ENCODE measurements at regions not wholly inside any gene's neighbourhood (a gene's known extent, or its start where the extent isn't known, plus 50 kb on each side); places are given as distances from the start of the nearest gene placed in this dataset.

DNA sequence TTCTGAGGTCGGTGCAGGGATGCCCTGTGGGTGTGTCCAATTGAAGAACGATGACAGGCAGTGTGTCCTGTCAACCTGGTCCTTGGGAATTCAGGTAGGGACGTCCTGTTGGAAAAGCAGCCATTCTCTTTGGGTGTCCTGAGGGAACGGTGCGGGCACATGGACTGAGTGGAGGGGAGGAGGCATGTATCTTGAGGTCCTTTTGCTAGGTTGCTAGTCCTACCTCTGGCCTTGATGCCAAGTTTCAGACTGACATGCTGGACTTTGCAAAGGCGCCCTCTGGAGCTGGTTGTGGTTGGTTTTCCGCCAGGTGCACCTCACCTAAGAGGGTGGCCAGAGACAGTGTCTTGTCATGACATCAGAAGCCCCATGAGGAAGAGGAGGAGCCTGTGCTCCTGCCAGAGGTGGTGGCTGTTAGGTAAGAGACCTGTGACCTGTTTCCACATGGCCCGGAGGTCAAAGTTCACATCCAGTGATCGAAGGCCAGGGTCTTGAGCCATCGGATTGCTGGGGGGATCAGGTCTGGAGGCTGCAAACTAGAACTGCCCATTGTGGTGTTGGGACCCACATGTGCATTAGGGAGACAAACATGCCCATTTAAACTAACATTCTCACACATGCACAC is 106.3 kb downstream of the SNRPN start:
- no peak for TF ChIP-seq ZFP3 (CRISPR knock-in tag; IDR thresholded peaks at IDR 0.05)
- TF ChIP-seq OSR1 (CRISPR knock-in tag; IDR thresholded peaks at IDR 0.05), result no peak
- TF ChIP-seq, protein P1, sequence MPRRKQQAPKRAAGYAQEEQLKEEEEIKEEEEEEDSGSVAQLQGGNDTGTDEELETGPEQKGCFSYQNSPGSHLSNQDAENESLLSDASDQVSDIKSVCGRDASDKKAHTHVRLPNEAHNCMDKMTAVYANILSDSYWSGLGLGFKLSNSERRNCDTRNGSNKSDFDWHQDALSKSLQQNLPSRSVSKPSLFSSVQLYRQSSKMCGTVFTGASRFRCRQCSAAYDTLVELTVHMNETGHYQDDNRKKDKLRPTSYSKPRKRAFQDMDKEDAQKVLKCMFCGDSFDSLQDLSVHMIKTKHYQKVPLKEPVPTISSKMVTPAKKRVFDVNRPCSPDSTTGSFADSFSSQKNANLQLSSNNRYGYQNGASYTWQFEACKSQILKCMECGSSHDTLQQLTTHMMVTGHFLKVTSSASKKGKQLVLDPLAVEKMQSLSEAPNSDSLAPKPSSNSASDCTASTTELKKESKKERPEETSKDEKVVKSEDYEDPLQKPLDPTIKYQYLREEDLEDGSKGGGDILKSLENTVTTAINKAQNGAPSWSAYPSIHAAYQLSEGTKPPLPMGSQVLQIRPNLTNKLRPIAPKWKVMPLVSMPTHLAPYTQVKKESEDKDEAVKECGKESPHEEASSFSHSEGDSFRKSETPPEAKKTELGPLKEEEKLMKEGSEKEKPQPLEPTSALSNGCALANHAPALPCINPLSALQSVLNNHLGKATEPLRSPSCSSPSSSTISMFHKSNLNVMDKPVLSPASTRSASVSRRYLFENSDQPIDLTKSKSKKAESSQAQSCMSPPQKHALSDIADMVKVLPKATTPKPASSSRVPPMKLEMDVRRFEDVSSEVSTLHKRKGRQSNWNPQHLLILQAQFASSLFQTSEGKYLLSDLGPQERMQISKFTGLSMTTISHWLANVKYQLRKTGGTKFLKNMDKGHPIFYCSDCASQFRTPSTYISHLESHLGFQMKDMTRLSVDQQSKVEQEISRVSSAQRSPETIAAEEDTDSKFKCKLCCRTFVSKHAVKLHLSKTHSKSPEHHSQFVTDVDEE (CRISPR knock-in tag; IDR thresholded peaks at IDR 0.05), result no peak
- no peak for TF ChIP-seq ISL1 (CRISPR knock-in tag; IDR thresholded peaks at IDR 0.05)
- no peak for TF ChIP-seq GLIS3 (CRISPR knock-in tag; IDR thresholded peaks at IDR 0.05)
- no peak for TF ChIP-seq ESRRG (CRISPR knock-in tag; IDR thresholded peaks at IDR 0.05)
- no peak for TF ChIP-seq CREB5 (CRISPR knock-in tag; IDR thresholded peaks at IDR 0.05; ENCODE audit: low read depth)
- TF ChIP-seq ARNTL (CRISPR knock-in tag; IDR thresholded peaks at IDR 0.05; ENCODE audit: borderline replicate concordance, low read depth), result no peak
- no peak for TF ChIP-seq SNAI2 (CRISPR knock-in tag; IDR thresholded peaks at IDR 0.05)
- no peak for ATAC-seq

GRCh38 chr15:25061808-25062550 is 107.2 kb downstream of the SNRPN start:
- ATAC-seq, result no peak
- TF ChIP-seq ZC3H10 (CRISPR knock-in tag; IDR thresholded peaks at IDR 0.05), result no peak
- no peak for TF ChIP-seq ZFP3 (CRISPR knock-in tag; IDR thresholded peaks at IDR 0.05)
- TF ChIP-seq SNAI2 (CRISPR knock-in tag; IDR thresholded peaks at IDR 0.05), result no peak
- TF ChIP-seq, protein P1 (CRISPR knock-in tag; IDR thresholded peaks at IDR 0.05), result no peak
- TF ChIP-seq, protein P2, sequence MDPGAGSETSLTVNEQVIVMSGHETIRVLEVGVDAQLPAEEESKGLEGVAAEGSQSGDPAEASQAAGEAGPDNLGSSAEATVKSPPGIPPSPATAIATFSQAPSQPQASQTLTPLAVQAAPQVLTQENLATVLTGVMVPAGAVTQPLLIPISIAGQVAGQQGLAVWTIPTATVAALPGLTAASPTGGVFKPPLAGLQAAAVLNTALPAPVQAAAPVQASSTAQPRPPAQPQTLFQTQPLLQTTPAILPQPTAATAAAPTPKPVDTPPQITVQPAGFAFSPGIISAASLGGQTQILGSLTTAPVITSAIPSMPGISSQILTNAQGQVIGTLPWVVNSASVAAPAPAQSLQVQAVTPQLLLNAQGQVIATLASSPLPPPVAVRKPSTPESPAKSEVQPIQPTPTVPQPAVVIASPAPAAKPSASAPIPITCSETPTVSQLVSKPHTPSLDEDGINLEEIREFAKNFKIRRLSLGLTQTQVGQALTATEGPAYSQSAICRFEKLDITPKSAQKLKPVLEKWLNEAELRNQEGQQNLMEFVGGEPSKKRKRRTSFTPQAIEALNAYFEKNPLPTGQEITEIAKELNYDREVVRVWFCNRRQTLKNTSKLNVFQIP (CRISPR knock-in tag; IDR thresholded peaks at IDR 0.05; ENCODE audit: borderline replicate concordance, low read depth), result no peak
- no peak for TF ChIP-seq ISL1 (CRISPR knock-in tag; IDR thresholded peaks at IDR 0.05)
- TF ChIP-seq RARB (CRISPR knock-in tag; IDR thresholded peaks at IDR 0.05), result no peak
- no peak for TF ChIP-seq ESRRG (CRISPR knock-in tag; IDR thresholded peaks at IDR 0.05)
- no peak for TF ChIP-seq ZNF70 (CRISPR knock-in tag; IDR thresholded peaks at IDR 0.05)
- no peak for TF ChIP-seq OSR1 (CRISPR knock-in tag; IDR thresholded peaks at IDR 0.05)
- TF ChIP-seq ARNTL (CRISPR knock-in tag; IDR thresholded peaks at IDR 0.05; ENCODE audit: borderline replicate concordance, low read depth), result no peak
- no peak for TF ChIP-seq CSRNP3 (CRISPR knock-in tag; IDR thresholded peaks at IDR 0.05)
- TF ChIP-seq GLIS3 (CRISPR knock-in tag; IDR thresholded peaks at IDR 0.05), result no peak
- no peak for TF ChIP-seq ZNF8 (CRISPR knock-in tag; IDR thresholded peaks at IDR 0.05)
- TF ChIP-seq BACH2 (CRISPR knock-in tag; IDR thresholded peaks at IDR 0.05; ENCODE audit: borderline replicate concordance), result no peak
- TF ChIP-seq TOX (CRISPR knock-in tag; IDR thresholded peaks at IDR 0.05; ENCODE audit: borderline replicate concordance), result no peak
- TF ChIP-seq PPARA (CRISPR knock-in tag; IDR thresholded peaks at IDR 0.05; ENCODE audit: borderline replicate concordance), result no peak
- TF ChIP-seq PATZ1 (CRISPR knock-in tag; IDR thresholded peaks at IDR 0.05; ENCODE audit: borderline replicate concordance), result no peak
- no peak for TF ChIP-seq CREB5 (CRISPR knock-in tag; IDR thresholded peaks at IDR 0.05; ENCODE audit: low read depth)
- TF ChIP-seq CSDC2 (CRISPR knock-in tag; IDR thresholded peaks at IDR 0.05), result no peak
